K562 (cell line): ENCODE measurements at regions not wholly inside any gene's neighbourhood (a gene's known extent, or its start where the extent isn't known, plus 50 kb on each side); places are given as distances from the start of the nearest gene placed in this dataset.

Experiments used
- ATAC-seq: fragments of 200-7000 bp; cut with Tn5 transposase; 3 replicates; pipeline ENCODE4 v1.9.1; 2020; ENCODE audit warnings: moderate library complexity
- BruUV-seq: library from RNA; stranded (reverse); fragments of 400-500 nt; replicated peaks from 2 replicates; lab custom pipeline; 2021; lab: Mats Ljungman, UMichigan
- CTCF ChIA-PET: fragments of 300-600 bp; formaldehyde crosslinking; extraction: SDS; loops from one replicate; lab custom pipeline; 2021; ENCODE audit warnings: low intra/inter-chr PET ratio; lab: Yijun Ruan, JAX
- POLR2A ChIA-PET: fragments of 300-600, 350-650 bp; sonication (Branson Sonifier 250); formaldehyde crosslinking; extraction: SDS; loops from one replicate; lab custom pipeline; 2021; ENCODE audit warnings: antibody characterized with exemption, inconsistent platforms; lab: Yijun Ruan, JAX
- DNase-seq, 4 experiments: peaks; one replicate each; pipeline versions ENCODE4 v3.0.0 to v3.0.0-alpha.2; 2011 to 2018; ENCODE audit warnings: low spot score in 3 of 4, mixed read lengths in 3 of 4; ENCODE audit errors: extremely low read depth in 1 of 4
- FAIRE-seq: peaks from 2 replicates; lab custom pipeline; 2011; peaks lifted over from hg19 to GRCh38; lab: Jason Lieb, UNC
- H2AFZ ChIP-seq: 2 replicates; pipeline ENCODE4 v1.6.0; 2011; ENCODE audit warnings: low read depth, low read length, control low read depth, inconsistent platforms
- H3K27ac ChIP-seq: fragments of 200-600 bp; 3 replicates; pipeline ENCODE4 v1.8.0; 2011; ENCODE audit warnings: low read depth, mild to moderate bottlenecking, control low read depth, inconsistent platforms, low read length, moderate library complexity, mixed read lengths; ENCODE audit errors: extremely low read depth
- H3K27me3 ChIP-seq, 2 experiments: fragments of 300-600 bp in 1 of 2; 2 replicates in 1 of 2; 3 replicates in 1 of 2; pipeline versions ENCODE4 v1.6.0 to v1.8.0; 2011; ENCODE audit warnings: inconsistent platforms in 2 of 2, low read length in 2 of 2, mild to moderate bottlenecking in 1 of 2, mixed read lengths in 1 of 2, moderate library complexity in 1 of 2; ENCODE audit not compliant: control insufficient read depth in 2 of 2, insufficient read depth in 2 of 2
- H3K36me3 ChIP-seq: fragments of 300-600 bp; 3 replicates; pipeline ENCODE4 v1.8.0; 2011; ENCODE audit warnings: mild to moderate bottlenecking, low read length, inconsistent platforms; ENCODE audit not compliant: control insufficient read depth, insufficient read depth
- H3K4me1 ChIP-seq, 2 experiments: fragments of 200-600 bp in 1 of 2; replicated peaks in 1 of 2; 2 replicates in 1 of 2; 3 replicates in 1 of 2; pipeline versions ENCODE4 v1.5.1 to v1.8.0; 2011; ENCODE audit warnings: inconsistent platforms in 2 of 2, low read length in 2 of 2, mild to moderate bottlenecking in 1 of 2, mixed read lengths in 1 of 2, moderate library complexity in 1 of 2; ENCODE audit not compliant: control insufficient read depth in 2 of 2, insufficient read depth in 2 of 2
- H3K4me2 ChIP-seq: 2 replicates; pipeline ENCODE4 v1.6.1; 2011; ENCODE audit warnings: low read length, control low read depth, inconsistent platforms, mixed read lengths; ENCODE audit not compliant: insufficient read depth
- H3K4me3 ChIP-seq: fragments of 200-600 bp; sonication (generic), shearing (Covaris generic); 2 replicates; pipeline ENCODE4 v1.5.1; 2016; ENCODE audit warnings: control low read depth, inconsistent platforms
- H3K79me2 ChIP-seq: fragments of 200-600 bp; 3 replicates; pipeline ENCODE4 v1.8.0; 2011; ENCODE audit warnings: low read length, inconsistent platforms; ENCODE audit not compliant: control insufficient read depth, insufficient read depth
- H3K9ac ChIP-seq, 2 experiments: 2 replicates each; pipeline versions ENCODE4 v1.6.0 to v1.6.1; 2011; ENCODE audit warnings: low read depth in 2 of 2, low read length in 2 of 2, control low read depth in 1 of 2, inconsistent platforms in 1 of 2, mild to moderate bottlenecking in 1 of 2, mixed read lengths in 1 of 2; ENCODE audit not compliant: insufficient read depth in 1 of 2
- H3K9me1 ChIP-seq: one replicate; pipeline ENCODE4 v1.6.0; 2011; ENCODE audit warnings: inconsistent platforms, mild to moderate bottlenecking, low read length, moderate library complexity; ENCODE audit not compliant: control insufficient read depth, insufficient read depth
- H3K9me3 ChIP-seq: replicated peaks from 2 replicates; pipeline ENCODE4 v1.5.1; 2011; ENCODE audit warnings: low read depth, low read length, inconsistent platforms; ENCODE audit not compliant: control insufficient read depth, insufficient read depth
- H4K20me1 ChIP-seq: replicated peaks from 2 replicates; pipeline ENCODE4 v1.6.1; 2011; ENCODE audit warnings: low read length, inconsistent platforms, mixed read lengths; ENCODE audit not compliant: control insufficient read depth, insufficient read depth
- CREB5 ChIP-seq: fragments of 250-450 bp; sonication (Bioruptor Pico); IDR thresholded peaks from 2 replicates; pipeline ENCODE4 v1.5.0; 2020; ENCODE audit warnings: mild to moderate bottlenecking
- HDGF ChIP-seq: fragments of 450-650 bp; IDR thresholded peaks from 2 replicates; pipeline ENCODE4 v1.6.1; 2016
- HMG20B ChIP-seq: fragments of 250-450 bp; sonication (Bioruptor Pico); IDR thresholded peaks from 2 replicates; pipeline ENCODE4 v1.5.0; 2021; ENCODE audit warnings: mild to moderate bottlenecking
- MXD1 ChIP-seq: fragments of 250-450 bp; sonication (Bioruptor Pico); IDR thresholded peaks from 2 replicates; pipeline ENCODE4 v1.8.0; 2021; ENCODE audit warnings: borderline replicate concordance, mild to moderate bottlenecking, moderate library complexity; ENCODE audit not compliant: poor library complexity, severe bottlenecking
- PHTF2 ChIP-seq: fragments of 250-450 bp; sonication (Bioruptor Pico); IDR thresholded peaks from 2 replicates; pipeline ENCODE4 v1.5.0; 2021; ENCODE audit warnings: mild to moderate bottlenecking
- POLR2A ChIP-seq: fragments of 450-650 bp; conservative IDR thresholded peaks from 2 replicates; pipeline ENCODE4 v1.6.1; 2016
- SAP30 ChIP-seq: fragments of 200-600 bp; sonication (generic); IDR thresholded peaks from 2 replicates; pipeline ENCODE4 v1.6.1; 2012; ENCODE audit warnings: borderline replicate concordance, low read depth, mild to moderate bottlenecking, moderate library complexity, low read length, control low read depth, inconsistent platforms; ENCODE audit not compliant: insufficient read depth, poor library complexity, severe bottlenecking
- SIX5 ChIP-seq, 2 experiments: IDR thresholded peaks; 2 replicates each; pipeline ENCODE4 v1.6.1; 2011; ENCODE audit warnings: low read length in 2 of 2, borderline replicate concordance in 1 of 2, low read depth in 1 of 2, mild to moderate bottlenecking in 1 of 2, moderate library complexity in 1 of 2; ENCODE audit not compliant: insufficient read depth in 1 of 2
- TAL1 ChIP-seq: fragments of 450-650 bp; IDR thresholded peaks from 2 replicates; pipeline ENCODE4 v1.6.1; 2016; ENCODE audit warnings: mild to moderate bottlenecking
- ZNF407 ChIP-seq: fragments of 450-650 bp; IDR thresholded peaks from 2 replicates; pipeline ENCODE4 v1.6.1; 2016; ENCODE audit warnings: low read depth
- ZNF584 ChIP-seq: fragments of 200-800 bp; sonication (Bioruptor generic); IDR thresholded peaks from 2 replicates; pipeline ENCODE4 v1.6.1; 2016; ENCODE audit warnings: low read depth, mild to moderate bottlenecking, missing genetic modification characterization, missing compliant biosample characterization
- ZNF766 ChIP-seq: fragments of 200-800 bp; sonication (Bioruptor generic); conservative IDR thresholded peaks from 2 replicates; pipeline ENCODE4 v1.6.1; 2016; ENCODE audit warnings: missing genetic modification characterization, missing compliant biosample characterization
- ZNF778 ChIP-seq: fragments of 450-650 bp; formaldehyde crosslinking; IDR thresholded peaks from 2 replicates; pipeline ENCODE4 v1.4.0; 2020; ENCODE audit warnings: mild to moderate bottlenecking, moderate library complexity
- WGBS: fragments of 100-300 bp; shearing (Covaris generic); methylation state at CpG from one replicate; pipeline ENCODE4 v1.1.6; 2016; ENCODE audit warnings: low coverage, mixed read lengths; ENCODE audit not compliant: insufficient coverage; ENCODE audit errors: missing lambda C conversion rate; 5-methylcytosine and 5-hydroxymethylcytosine counted together
- in situ Hi-C: fragments of 300-500 bp; cut with MboI; formaldehyde crosslinking; loops from 4 replicates; pipeline ENCODE4 v1.15.0; 2018; ENCODE audit warnings: inconsistent platforms, mixed read lengths
- intact Hi-C: fragments of 100-400 bp; cut with micrococcal nuclease; formaldehyde crosslinking; loops from 2 replicates; pipeline ENCODE4 v1.14.2; 2022

GRCh38 chr7:19427944-19428343, 280.9 kb downstream of the POLR1F start:
- no peaks in the 10 kb centered on the region for H4K20me1 ChIP-seq
- H3K4me3 ChIP-seq, result no peak overlapping the region
- H3K9me1 ChIP-seq, result no peaks in the 10 kb centered on the region
- no peak for TF ChIP-seq ZNF584 (CRISPR knock-in tag)
- no peak for TF ChIP-seq ZNF778 (CRISPR knock-in tag)
- TF ChIP-seq HMG20B (CRISPR knock-in tag), result no peak
- TF ChIP-seq MXD1 (CRISPR knock-in tag), result no peak
- TF ChIP-seq SAP30, result no peak
- TF ChIP-seq ZNF407, result no peak
- TF ChIP-seq ZNF766 (CRISPR knock-in tag), result no peak
- TF ChIP-seq HDGF, result no peak
- no peak for TF ChIP-seq CREB5 (CRISPR knock-in tag)
- no peak for TF ChIP-seq POLR2A
- no peak for TF ChIP-seq TAL1
- TF ChIP-seq SIX5 (IDR thresholded peaks at IDR 0.05; ENCODE audit: borderline replicate concordance in 1 of 2, insufficient read depth in 1 of 2, low read depth in 1 of 2, low read length in 2 of 2), result no peak
- TF ChIP-seq PHTF2, result no peak
- H3K9ac ChIP-seq, result no peak overlapping the region
- no peak overlapping the region for H2AFZ ChIP-seq
- no TSS peak for BruUV-seq
- H3K9me3 ChIP-seq, result no peaks in the 10 kb centered on the region
- no peaks in the 10 kb centered on the region for H3K36me3 ChIP-seq
- no peak overlapping the region for H3K27ac ChIP-seq
- ChIA-PET CTCF (no interaction called here), POLR2A (no interaction called here)
- no peaks in the 10 kb centered on the region for H3K4me1 ChIP-seq
- DNase-seq (no peak), FAIRE-seq (no peak), ATAC-seq (no peak)
- in situ Hi-C loops (no loop called here), intact Hi-C loops (no loop called here)
- H3K4me2 ChIP-seq, result no peak overlapping the region
- H3K27me3 ChIP-seq, result no peaks in the 10 kb centered on the region
- no peaks in the 10 kb centered on the region for H3K79me2 ChIP-seq
- 0% methylated on average over 3 of the region's 3 CpGs for WGBS
